Osteoblast (primary cell): ENCODE measurements at regions not wholly inside any gene's neighbourhood (a gene's known extent, or its start where the extent isn't known, plus 50 kb on each side); places are given as distances from the start of the nearest gene placed in this dataset.

Source experiments
- DNase-seq: peaks from one replicate; pipeline ENCODE4 v3.0.0; 2011; ENCODE audit warnings: low spot score, mixed read lengths; ENCODE audit not compliant: insufficient read length; ENCODE audit errors: missing footprints
- H2AFZ ChIP-seq: 2 replicates; pipeline ENCODE4 v1.6.0; 2011; ENCODE audit warnings: mild to moderate bottlenecking, low read length
- H3K27ac ChIP-seq: 2 replicates; pipeline ENCODE4 v1.5.1; 2011; ENCODE audit warnings: mild to moderate bottlenecking, low read depth, low read length, moderate library complexity
- H3K27me3 ChIP-seq: 2 replicates; pipeline ENCODE4 v1.6.0; 2012; ENCODE audit warnings: mild to moderate bottlenecking, control low read depth, inconsistent platforms, low read length, moderate library complexity; ENCODE audit not compliant: insufficient read depth
- H3K36me3 ChIP-seq: 2 replicates; pipeline ENCODE4 v1.5.1; 2011; ENCODE audit warnings: mild to moderate bottlenecking, low read length, control low read depth, moderate library complexity; ENCODE audit not compliant: insufficient read depth
- H3K4me1 ChIP-seq: 2 replicates; pipeline ENCODE4 v1.5.1; 2011; ENCODE audit warnings: mild to moderate bottlenecking, low read length, control low read depth, moderate library complexity; ENCODE audit not compliant: insufficient read depth
- H3K4me2 ChIP-seq: 2 replicates; pipeline ENCODE4 v1.6.0; 2011; ENCODE audit warnings: mild to moderate bottlenecking, low read length; ENCODE audit not compliant: insufficient read depth
- H3K4me3 ChIP-seq: fragments of 200-600 bp; sonication (generic); 3 replicates; pipeline ENCODE4 v1.5.1; 2012; ENCODE audit warnings: mild to moderate bottlenecking, low read length, inconsistent platforms; ENCODE audit not compliant: insufficient read depth
- H3K79me2 ChIP-seq: 2 replicates; pipeline ENCODE4 v1.6.0; 2012; ENCODE audit warnings: mild to moderate bottlenecking, low read length, control low read depth, inconsistent platforms; ENCODE audit not compliant: insufficient read depth
- H3K9me3 ChIP-seq: 2 replicates; pipeline ENCODE4 v1.5.1; 2011; ENCODE audit warnings: low read depth, low read length, control low read depth
- H4K20me1 ChIP-seq: 2 replicates; pipeline ENCODE4 v1.6.0; 2012; ENCODE audit warnings: mild to moderate bottlenecking, low read length, control low read depth; ENCODE audit not compliant: insufficient read depth
- TF ChIP-seq, protein P1 (sequence below): IDR thresholded peaks from 2 replicates; pipeline ENCODE4 v1.5.1; 2011; ENCODE audit warnings: mild to moderate bottlenecking, low read depth, low read length, moderate library complexity; ENCODE audit errors: extremely low read depth

DNA sequence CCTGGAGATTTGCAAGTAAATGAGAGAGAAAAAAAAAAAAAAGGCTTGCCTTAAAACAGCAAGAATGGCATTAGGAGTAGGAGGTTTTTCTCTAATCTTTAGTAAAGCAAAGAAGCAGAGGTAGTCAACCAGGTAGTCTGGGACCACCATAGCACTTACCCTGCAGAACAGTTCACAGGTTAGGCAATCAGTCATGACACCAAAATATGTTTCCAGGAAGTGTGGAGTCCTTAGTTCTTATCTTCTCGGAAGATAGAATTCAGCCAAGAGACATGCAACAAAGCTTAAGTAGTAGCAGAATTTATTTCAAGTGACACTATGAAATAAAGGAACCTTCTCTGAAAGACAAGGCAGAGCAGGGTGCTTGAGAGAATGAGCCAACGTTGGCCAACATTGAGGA lies 295.8 kb downstream of the IPO8 start:
- TF ChIP-seq, protein P1, sequence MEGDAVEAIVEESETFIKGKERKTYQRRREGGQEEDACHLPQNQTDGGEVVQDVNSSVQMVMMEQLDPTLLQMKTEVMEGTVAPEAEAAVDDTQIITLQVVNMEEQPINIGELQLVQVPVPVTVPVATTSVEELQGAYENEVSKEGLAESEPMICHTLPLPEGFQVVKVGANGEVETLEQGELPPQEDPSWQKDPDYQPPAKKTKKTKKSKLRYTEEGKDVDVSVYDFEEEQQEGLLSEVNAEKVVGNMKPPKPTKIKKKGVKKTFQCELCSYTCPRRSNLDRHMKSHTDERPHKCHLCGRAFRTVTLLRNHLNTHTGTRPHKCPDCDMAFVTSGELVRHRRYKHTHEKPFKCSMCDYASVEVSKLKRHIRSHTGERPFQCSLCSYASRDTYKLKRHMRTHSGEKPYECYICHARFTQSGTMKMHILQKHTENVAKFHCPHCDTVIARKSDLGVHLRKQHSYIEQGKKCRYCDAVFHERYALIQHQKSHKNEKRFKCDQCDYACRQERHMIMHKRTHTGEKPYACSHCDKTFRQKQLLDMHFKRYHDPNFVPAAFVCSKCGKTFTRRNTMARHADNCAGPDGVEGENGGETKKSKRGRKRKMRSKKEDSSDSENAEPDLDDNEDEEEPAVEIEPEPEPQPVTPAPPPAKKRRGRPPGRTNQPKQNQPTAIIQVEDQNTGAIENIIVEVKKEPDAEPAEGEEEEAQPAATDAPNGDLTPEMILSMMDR, result no peak
- no peak overlapping the region for H3K4me3 ChIP-seq

DNA sequence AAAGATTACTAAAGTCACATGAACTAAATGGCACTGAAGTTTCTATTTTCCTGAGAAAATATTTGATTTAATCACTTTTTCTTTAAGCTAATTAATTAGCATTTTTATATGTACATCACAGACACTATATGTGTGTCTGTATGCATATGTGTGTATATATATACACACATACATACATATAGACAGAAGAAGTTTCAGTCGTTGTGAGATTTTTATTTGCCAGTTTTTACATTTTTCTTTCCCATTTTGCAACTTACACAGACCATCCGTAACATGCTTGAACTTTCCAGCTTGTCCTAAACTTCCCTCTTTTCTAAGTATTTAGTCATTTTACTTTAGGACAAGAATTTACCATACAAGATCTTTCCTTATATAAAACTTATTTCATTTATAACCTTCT lies 299.1 kb downstream of the IPO8 start:
- TF ChIP-seq, protein P1, result no peak
- Histone ChIP-seq H3K27me3 (no peaks in the 10 kb centered on the region), H3K4me2 (no peak overlapping the region), H4K20me1 (no peaks in the 10 kb centered on the region), H2AFZ (no peak overlapping the region), H3K4me1 (no peaks in the 10 kb centered on the region), H3K4me3 (no peak overlapping the region), H3K36me3 (no peaks in the 10 kb centered on the region), H3K79me2 (no peaks in the 10 kb centered on the region), H3K27ac (no peak overlapping the region), H3K9me3 (no peaks in the 10 kb centered on the region)
- DNase-seq, result no peak

More for the DNA sequence above, 295.8 kb downstream of the IPO8 start:
- Histone ChIP-seq H3K27me3 (no peaks in the 10 kb centered on the region), H3K4me2 (no peak overlapping the region), H3K79me2 (no peaks in the 10 kb centered on the region), H4K20me1 (no peaks in the 10 kb centered on the region), H3K27ac (no peak overlapping the region), H3K4me1 (no peaks in the 10 kb centered on the region), H2AFZ (no peak overlapping the region), H3K9me3 (no peaks in the 10 kb centered on the region), H3K36me3 (no peaks in the 10 kb centered on the region)
- DNase-seq, result no peak

DNA sequence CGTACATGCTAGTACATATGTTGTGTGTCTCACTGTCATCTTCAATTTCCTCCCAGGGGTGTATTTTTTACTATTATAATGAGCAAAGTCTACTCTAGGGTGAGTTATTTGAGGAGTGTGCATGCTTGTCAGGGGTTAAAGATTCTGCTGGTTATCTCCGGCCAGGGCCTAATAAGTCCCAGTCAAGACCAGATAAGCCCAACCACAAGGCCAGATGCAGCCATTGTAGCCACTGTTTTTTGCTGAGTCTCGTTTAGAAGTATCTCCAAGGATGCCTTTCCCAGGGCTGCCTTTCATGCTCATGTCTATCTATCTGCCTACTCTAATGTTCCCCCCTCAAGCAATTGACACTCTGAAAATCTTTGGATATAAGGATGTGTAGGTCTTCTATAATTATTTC lies 300.5 kb downstream of the IPO8 start:
- Histone ChIP-seq H3K36me3 (no peaks in the 10 kb centered on the region), H3K4me2 (no peak overlapping the region), H3K27me3 (no peaks in the 10 kb centered on the region), H3K9me3 (no peaks in the 10 kb centered on the region), H3K4me1 (no peaks in the 10 kb centered on the region), H3K27ac (no peak overlapping the region), H3K79me2 (no peaks in the 10 kb centered on the region), H4K20me1 (no peaks in the 10 kb centered on the region), H3K4me3 (no peak overlapping the region), H2AFZ (no peak overlapping the region)
- TF ChIP-seq, protein P1, result no peak
- DNase-seq, result no peak

DNA sequence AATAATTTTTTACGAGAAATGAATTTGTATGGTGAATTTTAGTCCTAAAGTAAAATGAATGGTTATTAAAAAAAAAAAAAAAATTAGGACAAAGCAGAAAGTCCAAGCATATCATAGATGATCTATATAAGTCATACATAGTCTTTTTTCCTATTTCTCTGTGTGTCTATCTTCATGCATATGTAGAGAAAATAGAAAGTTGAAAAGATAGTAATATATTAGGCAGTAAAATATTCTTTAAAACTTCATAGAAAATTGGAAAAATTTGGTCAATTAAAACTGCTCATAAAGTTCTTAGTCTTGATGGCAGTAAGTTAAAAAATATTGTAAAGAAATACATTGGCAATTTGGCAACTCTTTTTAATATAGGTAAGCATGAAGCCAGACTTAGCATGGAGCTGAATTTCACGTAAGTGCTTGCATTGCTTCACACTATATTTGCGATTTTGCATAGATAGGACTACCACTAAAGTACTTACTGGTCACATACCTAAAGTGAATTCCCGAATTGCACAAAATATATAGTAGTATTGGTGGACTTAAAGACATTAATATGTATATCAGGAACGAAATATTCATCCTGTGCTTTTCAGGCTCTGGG lies 303.8 kb downstream of the IPO8 start:
- Histone ChIP-seq H2AFZ (no peak overlapping the region), H3K27ac (no peak overlapping the region), H3K36me3 (no peaks in the 10 kb centered on the region), H3K4me3 (no peak overlapping the region), H3K4me1 (no peaks in the 10 kb centered on the region), H3K9me3 (no peaks in the 10 kb centered on the region), H3K4me2 (no peak overlapping the region), H4K20me1 (no peaks in the 10 kb centered on the region), H3K27me3 (no peaks in the 10 kb centered on the region), H3K79me2 (no peaks in the 10 kb centered on the region)
- TF ChIP-seq, protein P1, result no peak
- DNase-seq, result no peak
